ENCODE measurements at regions not wholly inside any gene's neighbourhood (a gene's known extent, or its start where the extent isn't known, plus 50 kb on each side); places are given as distances from the start of the nearest gene placed in this dataset.
"Not testable (repeated sequence)": the region's sequence is repeated elsewhere in the genome, so short reads cannot be mapped to it uniquely, and the experiment has no call there.

- no peak for DNase-seq (ENCODE audit: low read depth)
These were observed 1243.1 kb downstream of the GATA3 start for GRCh38 chr10:9297580-9297979.

- no peak for DNase-seq (ENCODE audit: low read depth)
These were observed 1245.5 kb downstream of the GATA3 start for GRCh38 chr10:9299966-9300365.

- DNase-seq (ENCODE audit: low read depth) = peak; percentile 12
These were observed 1246.7 kb downstream of the GATA3 start for GRCh38 chr10:9301148-9301547.

GRCh38 chr10:9301554-9301953 lies 1247.1 kb downstream of the GATA3 start:
- DNase-seq (ENCODE audit: low read depth) = no peak

GRCh38 chr10:9302140-9302746 lies 1247.8 kb downstream of the GATA3 start:
- peak; percentile 49 for DNase-seq (ENCODE audit: low read depth)

GRCh38 chr10:9305018-9305655 lies 1250.6 kb downstream of the GATA3 start:
- DNase-seq (ENCODE audit: low read depth) = no peak

- no peak for DNase-seq (ENCODE audit: low read depth)
These were observed 1257.4 kb downstream of the GATA3 start for GRCh38 chr10:9311702-9312499.

GRCh38 chr10:9315292-9315691 lies 1260.8 kb downstream of the GATA3 start:
- DNase-seq (ENCODE audit: low read depth) = no peak

GRCh38 chr10:9331583-9332008 lies 1277.1 kb downstream of the GATA3 start:
- peak; percentile 51 for DNase-seq (ENCODE audit: low read depth)

GRCh38 chr10:9334270-9334669 lies 1279.8 kb downstream of the GATA3 start:
- no peak for DNase-seq (ENCODE audit: low read depth)

- DNase-seq (ENCODE audit: low read depth) = no peak
These were observed 1285.2 kb downstream of the GATA3 start for GRCh38 chr10:9339716-9340115.

GRCh38 chr10:9342885-9343570 lies 1288.5 kb downstream of the GATA3 start:
- DNase-seq (ENCODE audit: low read depth) = peak; percentile 23

- not testable (repeated sequence) for DNase-seq (ENCODE audit: low read depth)
These were observed 1293.4 kb downstream of the GATA3 start for GRCh38 chr10:9347933-9348332.

- no peak for DNase-seq (ENCODE audit: low read depth)
These were observed 1303.0 kb downstream of the GATA3 start for GRCh38 chr10:9357471-9357870.

- DNase-seq (ENCODE audit: low read depth) = no peak
These were observed 1308.2 kb downstream of the GATA3 start for GRCh38 chr10:9362721-9363120.

- DNase-seq (ENCODE audit: low read depth) = no peak
These were observed 1324.7 kb downstream of the GATA3 start for GRCh38 chr10:9379183-9379582.

- DNase-seq (ENCODE audit: low read depth) = no peak
These were observed 1327.4 kb downstream of the GATA3 start for GRCh38 chr10:9381733-9382532.

GRCh38 chr10:9382533-9382866 lies 1328.0 kb downstream of the GATA3 start:
- no peak for DNase-seq (ENCODE audit: low read depth)

GRCh38 chr10:9390516-9390915 lies 1336.0 kb downstream of the GATA3 start:
- DNase-seq (ENCODE audit: low read depth) = no peak

- no peak for DNase-seq (ENCODE audit: low read depth)
These were observed 1344.9 kb downstream of the GATA3 start for GRCh38 chr10:9399275-9399983.

GRCh38 chr10:9402067-9402466 lies 1347.6 kb downstream of the GATA3 start:
- DNase-seq (ENCODE audit: low read depth) = not testable (repeated sequence)

Data from fibroblast of the conjunctiva (primary cell).